GM19455 (cell line): ENCODE measurements at regions not wholly inside any gene's neighbourhood (a gene's known extent, or its start where the extent isn't known, plus 50 kb on each side); places are given as distances from the start of the nearest gene placed in this dataset.

Experiments
- ATAC-seq: cut with Tn5 transposase; IDR thresholded peaks from one replicate; pipeline ENCODE4 v1.9.1; 2021; ENCODE audit not compliant: unreplicated experiment

DNA sequence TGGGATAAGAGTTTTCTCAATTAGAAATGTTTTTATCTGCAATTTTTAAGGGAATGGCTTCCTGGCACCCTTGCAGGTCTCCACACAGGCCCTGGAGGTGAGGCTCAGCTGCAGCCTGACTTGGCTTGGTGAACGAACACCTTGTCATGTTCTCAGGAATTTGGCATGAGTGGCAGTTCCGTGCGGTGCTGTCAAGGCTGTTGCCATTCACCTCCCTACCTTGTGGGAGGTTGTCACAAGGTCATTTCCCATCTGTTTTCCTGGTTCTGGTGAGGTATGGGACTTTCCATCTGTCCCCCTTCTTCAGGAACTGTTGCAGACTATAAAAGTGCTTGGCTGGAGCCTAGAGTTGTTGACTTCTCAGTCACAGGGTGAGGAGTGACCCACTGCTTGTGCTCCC, 82.9 kb downstream of the ELOVL4 start:
- no peak for ATAC-seq

DNA sequence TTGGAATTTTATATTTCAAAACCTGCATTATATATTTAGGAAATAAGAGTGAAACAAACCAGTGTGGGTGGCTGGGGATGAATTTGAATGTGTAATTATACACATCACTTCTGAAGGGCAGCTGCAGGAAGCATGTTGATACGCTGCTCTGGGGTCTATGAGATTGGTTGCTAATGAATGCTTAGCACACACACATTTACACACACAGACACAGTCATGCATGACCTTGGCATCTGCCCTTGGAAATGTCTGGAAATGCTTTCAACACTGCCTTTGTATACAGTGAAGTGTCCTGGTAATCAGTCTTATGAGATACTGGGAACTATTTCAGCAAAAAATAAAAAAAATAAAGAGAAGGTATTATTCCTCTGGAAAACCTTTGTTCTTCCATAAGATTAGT, 83.4 kb downstream of the ELOVL4 start:
- no peak for ATAC-seq

DNA sequence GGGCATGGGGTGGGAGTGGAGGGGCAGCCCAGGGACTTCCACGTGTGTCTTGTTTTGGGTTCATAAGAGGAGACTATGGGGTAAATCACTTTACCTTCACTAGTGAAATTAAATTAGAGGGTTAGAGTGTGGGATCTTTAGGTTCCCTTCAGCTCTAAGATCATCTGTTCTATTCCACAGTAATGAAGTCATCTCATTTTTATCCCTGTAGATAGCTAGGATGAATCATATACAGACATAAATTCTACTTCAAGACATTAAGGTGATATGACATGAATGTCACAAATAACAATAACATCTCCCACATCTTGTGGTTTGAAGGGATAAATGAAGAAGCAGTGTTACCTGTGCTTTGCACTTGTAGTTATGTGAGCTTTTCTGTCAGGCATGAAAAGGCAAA, 83.8 kb downstream of the ELOVL4 start:
- ATAC-seq: no peak

DNA sequence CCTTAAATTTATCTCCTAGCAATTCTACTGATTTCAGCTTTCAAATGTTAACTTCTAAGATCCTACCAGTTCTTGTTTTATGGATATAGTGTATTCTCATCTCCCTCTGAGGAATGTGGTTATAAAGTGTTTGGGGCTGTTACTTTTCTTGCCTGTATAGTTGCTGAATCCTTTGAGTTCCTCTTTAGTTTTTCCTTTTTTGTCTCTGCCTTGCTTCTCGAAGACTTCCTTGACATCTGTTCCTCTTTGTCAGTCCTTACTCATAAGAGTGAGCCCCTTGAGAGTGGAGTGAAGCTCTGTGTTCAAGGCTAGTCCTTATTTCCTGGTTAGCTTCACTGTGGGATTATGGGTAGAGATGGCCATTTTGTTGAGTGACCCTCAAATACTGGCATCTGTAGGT, 84.6 kb downstream of the ELOVL4 start:
- ATAC-seq: no peak

DNA sequence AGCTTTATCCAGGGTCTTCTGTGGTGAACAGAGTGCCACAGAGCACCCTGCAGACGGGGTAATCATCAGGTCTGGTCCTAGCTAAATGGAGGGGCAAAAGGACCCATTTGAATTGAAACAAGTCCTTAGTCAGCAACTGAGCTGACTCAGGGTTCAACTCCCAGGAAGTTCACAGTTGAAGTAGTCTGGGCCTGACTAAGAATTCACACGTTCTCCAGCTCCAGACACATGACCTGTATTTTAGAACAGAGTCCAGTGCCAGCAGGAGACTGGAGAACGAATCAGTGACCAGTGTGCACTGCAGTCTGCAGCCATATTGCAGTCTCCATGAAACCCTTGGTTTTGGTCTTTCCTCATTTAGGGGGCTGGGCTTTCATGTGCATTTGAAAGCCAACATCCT, 85.2 kb downstream of the ELOVL4 start:
- no peak for ATAC-seq

DNA sequence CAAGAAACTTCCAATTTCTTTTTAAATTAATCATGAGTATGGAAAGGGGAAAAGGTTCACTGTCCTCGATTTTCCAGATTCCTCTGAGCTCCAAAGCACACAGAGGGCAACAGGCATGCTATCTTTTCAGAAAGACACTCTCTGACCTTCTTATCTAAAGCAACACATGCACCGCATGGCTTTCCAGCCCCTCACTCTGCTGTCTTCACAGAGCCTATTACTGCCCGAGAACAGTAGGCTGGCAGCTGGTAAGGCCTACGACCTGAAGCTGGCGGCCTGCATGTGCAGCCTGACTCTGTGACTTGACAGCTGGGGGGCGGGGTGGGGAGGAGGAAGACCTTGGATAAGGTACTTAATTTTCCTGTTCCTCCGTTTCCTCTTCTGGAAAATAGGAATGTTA, 86.3 kb downstream of the ELOVL4 start:
- ATAC-seq: no peak

DNA sequence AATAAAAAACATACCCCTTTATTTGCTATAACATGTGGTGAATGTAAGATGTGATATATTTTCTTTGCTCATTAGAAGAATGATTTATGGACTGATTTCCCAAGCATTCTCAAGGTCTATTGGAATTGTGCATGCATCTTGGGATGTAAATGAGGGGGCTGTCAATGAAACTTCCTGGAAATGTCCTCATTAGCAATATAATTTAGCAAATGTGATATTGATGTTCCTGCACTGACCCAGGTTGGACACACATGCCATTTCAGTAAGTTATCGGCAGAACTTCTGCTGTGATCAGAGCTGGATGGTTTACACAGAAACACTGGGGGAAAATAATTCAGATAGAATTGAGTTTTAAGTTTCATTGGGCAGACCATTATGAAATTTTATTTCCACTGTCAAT, 99.9 kb downstream of the ELOVL4 start:
- no peak for ATAC-seq

DNA sequence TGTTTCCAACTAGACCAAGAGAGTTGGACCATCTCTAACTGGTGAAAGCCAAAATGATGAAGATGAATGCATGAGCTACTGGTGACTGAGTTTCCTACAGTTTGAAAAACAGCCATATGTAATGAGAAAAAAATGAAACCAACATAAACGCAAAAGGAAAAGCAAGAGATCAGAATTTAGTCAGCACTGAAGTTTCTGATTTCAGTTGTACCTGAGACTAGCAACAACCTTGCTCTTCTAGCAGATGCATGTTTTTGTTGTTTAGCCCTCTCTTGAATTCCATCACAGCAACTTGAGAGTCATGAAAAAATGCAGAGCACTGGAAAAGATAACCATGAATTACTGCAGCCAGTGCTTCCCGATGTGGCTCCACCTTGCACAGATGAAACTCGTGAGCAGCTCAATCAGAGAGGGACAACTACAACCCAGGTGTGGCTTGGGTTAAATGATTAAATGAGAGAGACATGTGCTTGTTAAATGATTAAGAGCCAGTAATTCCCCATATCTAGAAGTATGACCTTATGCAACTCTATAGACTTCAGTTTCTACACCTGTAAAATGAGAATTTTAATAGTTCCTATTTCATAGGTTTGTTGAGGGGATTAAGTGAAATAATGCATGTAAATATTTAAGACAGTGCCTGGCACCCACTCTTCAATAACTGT, 104.8 kb downstream of the ELOVL4 start:
- ATAC-seq: no peak

DNA sequence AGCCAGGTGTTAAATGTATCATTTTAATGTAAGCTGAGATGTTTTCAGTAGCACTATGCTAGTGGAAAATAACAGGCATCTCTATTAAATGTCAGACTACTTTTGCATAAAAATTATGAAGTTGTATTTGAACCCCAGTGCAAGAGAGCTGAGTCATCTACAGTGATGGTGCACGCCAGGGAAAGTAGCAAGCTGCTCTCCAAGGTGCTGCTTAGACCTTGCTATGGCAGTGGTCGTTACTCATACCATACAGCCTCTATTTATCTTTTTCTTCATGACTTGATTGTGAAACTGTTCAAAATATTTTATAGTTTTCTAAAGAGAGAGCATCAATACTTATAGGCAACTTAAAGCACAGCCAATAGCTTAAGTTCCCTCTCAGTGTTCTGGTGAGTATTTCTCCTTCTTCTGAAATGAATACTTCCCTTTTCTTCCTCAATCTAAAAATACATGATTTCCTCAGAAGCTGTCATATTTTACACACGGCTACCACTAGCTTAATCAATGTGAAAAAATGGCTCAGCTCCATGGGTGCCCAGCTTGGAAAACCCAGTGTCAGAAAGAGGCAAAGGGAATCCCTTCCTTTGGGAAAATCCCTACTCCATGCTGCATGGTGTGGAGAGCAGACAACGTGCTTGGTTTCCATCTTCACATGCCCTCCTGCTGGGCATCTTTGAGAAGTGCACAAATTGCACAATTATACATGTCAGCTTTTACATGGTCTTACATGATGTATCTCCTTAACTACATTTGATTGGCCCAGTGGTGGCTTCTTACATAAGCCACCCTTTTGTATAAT, 105.6 kb downstream of the ELOVL4 start:
- ATAC-seq: no peak

DNA sequence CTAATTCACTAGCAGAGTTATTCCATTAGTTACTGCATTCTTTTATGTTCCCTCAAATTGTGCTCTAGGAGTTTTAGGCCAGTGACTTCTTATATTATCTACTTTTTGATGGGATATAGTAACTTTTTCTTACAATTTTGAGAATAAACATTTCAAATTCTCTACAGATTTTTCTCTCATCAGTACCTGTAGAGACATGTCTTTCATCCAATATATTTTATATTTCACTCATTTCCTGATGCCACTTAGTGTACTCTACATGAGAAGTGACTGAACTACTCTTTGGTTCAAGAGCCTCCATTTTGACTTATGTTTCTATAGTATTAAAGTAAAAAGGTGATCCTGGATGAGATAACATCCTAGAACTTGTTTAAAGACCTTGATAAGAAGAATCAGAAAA, 108.5 kb downstream of the ELOVL4 start:
- no peak for ATAC-seq

DNA sequence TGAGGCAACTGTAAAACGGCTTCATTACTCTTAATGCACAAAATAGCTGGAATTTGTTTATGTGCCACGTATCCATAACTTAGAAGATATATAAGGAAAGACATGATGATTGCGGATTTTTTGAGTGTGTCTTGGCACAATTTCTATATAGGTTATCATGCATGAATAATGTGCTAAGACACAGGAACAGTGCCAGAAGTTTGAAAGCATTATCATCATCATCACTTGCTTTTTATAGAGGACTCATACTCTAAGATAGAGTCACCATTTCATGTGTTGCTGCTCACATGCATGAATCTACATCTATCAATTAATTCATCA, 113.4 kb downstream of the ELOVL4 start:
- no peak for ATAC-seq

DNA sequence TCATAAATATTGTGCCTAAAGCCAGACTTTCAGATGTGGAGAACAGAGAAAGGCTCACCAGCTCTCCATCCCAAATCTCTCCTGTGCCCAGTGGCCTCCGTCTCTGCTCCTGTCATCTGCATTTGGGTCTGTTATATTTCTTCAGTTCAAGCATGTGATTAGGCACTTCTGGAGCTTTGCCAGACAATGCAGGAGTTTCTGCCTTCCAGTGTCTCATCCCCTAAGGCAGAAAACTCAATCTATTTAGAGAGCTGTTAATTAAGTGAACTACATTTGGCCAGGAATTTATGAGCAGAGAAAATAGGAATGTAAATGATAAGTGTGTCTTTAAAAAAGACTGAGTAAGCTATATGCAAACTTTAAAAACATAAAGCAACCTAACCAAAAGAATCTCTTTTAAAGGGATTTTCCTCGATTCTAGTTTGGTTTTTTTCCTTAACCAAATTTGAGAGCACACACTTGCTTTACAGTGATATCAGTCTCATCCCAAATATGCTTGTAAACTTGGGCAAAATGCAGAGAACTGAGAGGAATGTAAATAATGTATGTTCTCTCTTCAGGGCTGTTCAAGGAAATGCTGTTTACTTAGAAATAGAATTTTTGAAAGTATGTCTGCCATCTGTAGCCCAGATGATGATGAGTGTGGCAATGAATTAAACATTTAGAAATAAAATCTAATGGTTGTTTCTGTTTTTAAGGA, 113.9 kb downstream of the ELOVL4 start:
- ATAC-seq: no peak

DNA sequence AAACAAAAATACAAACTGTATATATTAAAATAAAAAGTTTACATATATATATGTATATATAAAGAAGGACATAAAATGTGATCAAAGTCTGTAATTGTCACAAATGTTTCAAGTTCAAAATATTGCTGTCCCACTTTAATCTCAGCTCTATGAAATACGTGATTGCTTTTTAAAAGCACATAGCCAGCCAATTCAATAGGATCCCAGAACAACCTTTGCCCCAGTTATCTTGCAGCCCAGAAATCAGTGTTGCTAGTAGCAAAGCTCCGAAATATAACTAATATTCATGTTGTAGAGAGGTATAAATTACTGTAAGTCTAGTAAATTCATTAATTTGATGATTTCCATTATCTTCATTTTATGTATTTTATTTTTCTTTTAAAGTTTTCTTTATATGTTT, 114.6 kb downstream of the ELOVL4 start:
- ATAC-seq: no peak

DNA sequence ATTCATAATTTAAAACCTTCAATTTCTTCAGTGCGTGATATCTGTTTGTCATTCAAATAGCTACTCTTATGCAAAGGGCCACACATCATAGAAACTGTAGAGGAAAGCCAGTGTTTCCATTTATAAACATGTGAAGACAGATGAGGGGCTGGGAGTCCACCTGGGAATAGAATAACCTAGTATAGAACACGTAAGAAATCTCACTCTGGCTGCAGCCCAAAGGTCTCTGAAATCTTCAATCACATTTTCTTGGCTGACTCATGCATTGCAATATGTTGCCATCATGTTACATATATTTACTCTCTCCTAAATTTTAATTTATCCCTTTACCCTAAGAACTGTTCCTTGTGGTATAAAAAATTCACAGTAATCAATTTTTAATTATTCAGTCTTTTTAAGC, 123.2 kb downstream of the ELOVL4 start:
- no peak for ATAC-seq

DNA sequence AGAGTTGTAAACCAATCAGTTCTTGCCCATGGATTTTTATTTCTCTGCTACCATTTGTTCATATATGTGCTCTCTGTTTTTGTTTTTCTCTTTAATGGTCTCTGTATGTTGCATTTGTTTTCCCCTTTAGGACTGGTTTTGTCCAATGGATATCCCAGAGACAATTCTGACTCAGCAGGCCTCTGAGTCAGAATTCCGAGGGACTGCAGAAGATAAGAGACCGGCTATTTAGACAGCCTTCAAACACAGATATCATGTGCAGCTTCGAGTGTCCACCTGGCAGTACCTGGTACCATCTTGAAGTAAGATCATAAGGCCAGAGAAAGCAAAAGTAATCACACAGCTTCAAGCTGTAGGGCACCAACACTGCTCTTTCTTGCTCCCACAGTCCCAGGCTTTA, 125.5 kb downstream of the ELOVL4 start:
- ATAC-seq: no peak

DNA sequence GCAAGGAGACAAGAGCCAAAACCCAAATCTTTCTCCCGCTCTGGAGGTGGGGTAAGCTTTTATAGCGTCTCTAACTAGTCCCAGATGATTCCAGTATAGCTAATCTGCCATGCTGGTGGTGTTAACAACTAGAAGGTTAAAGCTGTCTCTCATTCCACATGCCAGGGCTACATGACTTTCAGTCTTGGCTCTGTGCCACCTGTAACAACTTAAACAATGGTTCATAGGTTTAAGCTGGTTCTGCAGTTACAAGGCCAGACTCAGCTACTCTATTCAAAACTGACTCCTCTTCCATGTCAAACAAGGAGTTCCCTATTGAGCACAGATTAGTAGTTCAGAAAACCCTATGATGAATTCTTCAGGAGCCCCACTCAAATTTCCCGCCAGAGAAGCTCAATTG, 128.9 kb downstream of the ELOVL4 start:
- no peak for ATAC-seq

DNA sequence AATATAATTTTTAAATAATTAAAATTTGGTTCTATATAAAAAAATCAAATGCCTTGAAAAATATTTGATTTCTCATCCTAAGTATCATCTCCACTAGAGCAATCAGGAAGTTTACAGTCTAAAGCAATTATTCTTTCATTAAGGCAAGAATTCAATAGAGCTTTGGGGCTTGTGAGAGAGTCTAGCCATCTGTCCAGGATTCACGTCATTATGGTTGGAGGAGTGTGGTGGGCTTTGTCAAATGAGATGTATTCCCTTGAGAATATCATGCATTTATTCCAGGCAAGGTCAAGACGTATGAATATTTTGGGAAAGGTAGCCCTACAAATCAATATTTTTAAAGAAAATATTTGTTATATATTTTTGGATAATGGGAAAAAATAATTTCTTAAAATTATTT, 132.4 kb downstream of the ELOVL4 start:
- ATAC-seq: no peak

DNA sequence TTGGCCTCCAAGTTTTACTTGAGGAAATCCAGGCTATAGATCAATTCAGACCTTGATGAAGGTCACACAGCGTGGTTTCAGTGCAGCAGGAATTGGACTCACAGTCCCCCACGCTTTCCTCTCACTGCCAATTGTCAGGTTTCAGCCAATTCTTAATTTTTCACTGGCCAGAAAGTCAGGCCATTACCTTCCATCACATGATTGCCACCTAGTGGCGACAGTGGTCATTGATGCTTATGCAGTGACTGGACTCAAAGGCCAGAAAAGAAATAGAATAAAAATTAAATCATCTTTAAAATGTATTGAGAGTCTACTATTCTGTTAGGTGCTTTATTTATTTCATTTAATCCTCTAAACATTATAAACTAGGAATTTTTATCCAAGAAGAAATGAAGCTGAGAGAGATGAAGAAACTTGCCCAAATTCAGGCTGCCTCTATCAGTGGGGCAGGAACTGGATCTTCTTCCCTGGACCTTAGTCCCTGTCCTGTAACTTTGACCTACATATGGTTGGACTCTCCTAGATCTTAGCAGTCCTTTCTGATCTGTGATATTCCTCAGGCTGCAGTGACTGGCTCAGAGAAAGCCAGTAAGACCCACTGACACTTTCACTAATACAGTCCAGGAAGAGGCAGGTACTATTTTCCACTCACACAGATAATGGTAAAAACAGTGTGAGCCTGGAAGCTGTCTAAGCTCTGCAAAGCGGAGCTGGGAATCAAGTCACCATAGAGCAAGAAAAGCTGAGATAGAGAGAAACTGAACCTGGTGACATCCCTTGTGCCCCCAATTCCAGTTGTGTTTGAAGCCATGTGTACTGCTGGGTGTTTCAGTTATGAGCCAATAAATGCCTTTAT, 133.3 kb downstream of the ELOVL4 start:
- ATAC-seq: peak; percentile 97

DNA sequence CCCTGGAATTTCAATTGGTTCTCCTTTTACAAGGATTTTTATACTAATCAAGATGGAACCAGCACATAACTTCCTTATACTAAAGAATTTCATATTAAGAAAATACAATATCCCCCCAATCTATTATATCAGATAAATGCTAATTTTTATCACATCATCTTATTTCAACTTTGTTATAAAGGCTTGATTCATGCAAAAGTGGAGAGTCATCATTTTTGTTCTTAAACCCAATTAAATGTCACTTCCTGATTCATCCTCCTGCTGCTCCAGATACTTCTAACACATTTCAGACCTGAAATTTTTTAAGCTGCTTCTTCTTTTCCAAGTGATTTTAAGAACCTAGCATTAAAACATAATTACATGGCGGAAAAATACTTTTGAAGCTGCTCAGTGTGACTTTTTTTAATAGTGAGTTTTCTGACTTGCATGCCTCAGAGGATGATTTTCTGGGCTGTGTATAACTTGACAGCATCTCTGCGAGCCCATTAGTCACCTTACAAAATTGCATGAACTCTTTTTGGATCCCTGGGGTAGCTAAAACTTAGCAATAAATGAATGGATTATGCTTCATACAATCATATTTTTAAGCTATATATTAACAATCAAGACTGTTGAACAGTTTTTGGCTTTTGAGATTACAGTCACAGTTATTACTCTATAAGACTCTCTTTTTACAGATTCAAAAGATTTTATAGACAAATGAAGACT, 134.1 kb downstream of the ELOVL4 start:
- ATAC-seq: no peak

DNA sequence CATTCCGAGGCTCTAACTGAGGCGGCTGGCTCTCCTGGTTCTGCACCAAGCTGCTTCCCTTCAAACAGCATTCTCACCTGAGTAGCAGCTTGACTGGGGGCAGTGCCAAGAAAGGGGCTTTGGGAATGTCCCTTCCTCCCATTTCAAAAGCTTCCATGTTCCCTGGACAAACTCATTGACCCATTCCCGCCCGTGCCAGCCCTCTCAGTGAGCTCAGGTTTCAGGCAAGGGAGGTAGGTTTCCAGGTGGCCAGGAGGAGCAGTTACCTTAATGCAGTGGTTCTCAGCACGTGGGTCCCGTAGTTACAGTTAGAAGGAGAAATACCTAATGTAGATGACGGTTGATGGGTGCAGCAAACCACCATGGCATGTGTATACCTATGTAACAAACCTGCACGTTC, 135.2 kb downstream of the ELOVL4 start:
- no peak for ATAC-seq

DNA sequence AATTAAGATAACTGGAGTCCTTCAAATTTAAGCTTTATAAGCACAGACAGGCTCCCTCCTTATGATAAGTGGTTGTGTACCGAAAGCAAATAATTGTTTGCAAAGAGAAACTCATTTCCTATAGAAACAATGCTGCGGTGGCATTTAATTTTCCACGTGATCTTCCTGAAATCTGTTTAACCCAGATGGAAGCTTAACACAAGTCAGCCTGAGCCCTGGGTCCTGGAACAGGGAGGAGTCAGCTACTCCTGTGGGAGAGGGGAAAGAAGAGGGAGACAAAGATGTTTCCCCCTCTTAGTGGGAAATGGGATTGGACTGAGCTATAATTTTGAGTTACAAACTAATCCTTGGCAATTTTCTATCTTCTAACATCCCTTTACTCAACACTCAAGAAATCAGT, 136.5 kb downstream of the ELOVL4 start:
- ATAC-seq: no peak
